ENCODE measurements at regions not wholly inside any gene's neighbourhood (a gene's known extent, or its start where the extent isn't known, plus 50 kb on each side); places are given as distances from the start of the nearest gene placed in this dataset.

- no peak overlapping the region for H3K27ac ChIP-seq
- no peak overlapping the region for H3K4me3 ChIP-seq
- TF ChIP-seq CTCF (IDR thresholded peaks at IDR 0.05) = no peak
- TF ChIP-seq POLR2A (IDR thresholded peaks at IDR 0.05) = no peak
- TF ChIP-seq EP300 (IDR thresholded peaks at IDR 0.05) = no peak
- TF ChIP-seq POLR2AphosphoS5 (IDR thresholded peaks at IDR 0.05) = no peak
- no peaks in the 10 kb centered on the region for H3K36me3 ChIP-seq
- WGBS, 2 donors = 48 to 67% methylated on average over 3 of the region's 3 CpGs
- ATAC-seq (ENCODE audit: low FRiP score in 2 of 2) = no peak
- H3K27me3 ChIP-seq = no peaks in the 10 kb centered on the region
- no peaks in the 10 kb centered on the region for H3K4me1 ChIP-seq
- DNase-seq = no peak
- H3K9me3 ChIP-seq = no peaks in the 10 kb centered on the region
These were observed 160.3 kb downstream of the VAPA start for GRCh38 chr18:10074110-10074509.

GRCh38 chr18:10074728-10075127 is 160.9 kb downstream of the VAPA start:
- H3K27me3 ChIP-seq = no peaks in the 10 kb centered on the region
- no peaks in the 10 kb centered on the region for H3K9me3 ChIP-seq
- no peak for DNase-seq
- WGBS, 2 donors = 83 to 89% methylated on average over 9 of the region's 9 CpGs
- H3K4me3 ChIP-seq = no peak overlapping the region
- no peak for TF ChIP-seq POLR2AphosphoS5 (IDR thresholded peaks at IDR 0.05)
- TF ChIP-seq EP300 (IDR thresholded peaks at IDR 0.05) = no peak
- TF ChIP-seq POLR2A (IDR thresholded peaks at IDR 0.05) = no peak
- TF ChIP-seq CTCF (IDR thresholded peaks at IDR 0.05) = no peak
- no peaks in the 10 kb centered on the region for H3K4me1 ChIP-seq
- no peak overlapping the region for H3K27ac ChIP-seq
- no peaks in the 10 kb centered on the region for H3K36me3 ChIP-seq
- no peak for ATAC-seq (ENCODE audit: low FRiP score in 2 of 2)

GRCh38 chr18:10076502-10077030 is 162.8 kb downstream of the VAPA start:
- ATAC-seq (ENCODE audit: low FRiP score in 2 of 2) (no peak), DNase-seq (no peak)
- H3K9me3 ChIP-seq = no peaks in the 10 kb centered on the region
- no peak overlapping the region for H3K4me3 ChIP-seq
- TF ChIP-seq POLR2AphosphoS5 (IDR thresholded peaks at IDR 0.05) (no peak), EP300 (IDR thresholded peaks at IDR 0.05) (no peak), CTCF (IDR thresholded peaks at IDR 0.05) (no peak), POLR2A (IDR thresholded peaks at IDR 0.05) (no peak)
- no peaks in the 10 kb centered on the region for H3K36me3 ChIP-seq
- WGBS, 2 donors = 87 to 92% methylated on average over 5 of the region's 5 CpGs
- no peaks in the 10 kb centered on the region for H3K4me1 ChIP-seq
- no peaks in the 10 kb centered on the region for H3K27me3 ChIP-seq
- no peak overlapping the region for H3K27ac ChIP-seq

GRCh38 chr18:10077986-10078385 is 164.2 kb downstream of the VAPA start:
- TF ChIP-seq CTCF (IDR thresholded peaks at IDR 0.05) (no peak), POLR2AphosphoS5 (IDR thresholded peaks at IDR 0.05) (no peak)
- WGBS, 2 donors = 74 to 78% methylated on average over 4 of the region's 4 CpGs

GRCh38 chr18:10080372-10080771 is 166.6 kb downstream of the VAPA start:
- WGBS, 2 donors = 91 to 95% methylated on average over 4 to 11 of the region's 11 CpGs
- Histone ChIP-seq H3K27me3 (no peaks in the 10 kb centered on the region), H3K9me3 (peaks cover 10 to 18% (median 15%) of the 10 kb centered on the region in 4 donors), H3K27ac (no peak overlapping the region), H3K36me3 (no peaks in the 10 kb centered on the region), H3K4me3 (no peak overlapping the region), H3K4me1 (no peaks in the 10 kb centered on the region)
- no peak for TF ChIP-seq POLR2AphosphoS5 (IDR thresholded peaks at IDR 0.05)
- TF ChIP-seq POLR2A (IDR thresholded peaks at IDR 0.05) = no peak
- TF ChIP-seq EP300 (IDR thresholded peaks at IDR 0.05) = no peak
- TF ChIP-seq CTCF (IDR thresholded peaks at IDR 0.05) = no peak
- ATAC-seq (ENCODE audit: low FRiP score in 2 of 2) (no peak), DNase-seq (no peak)

More at GRCh38 chr18:10077986-10078385, 164.2 kb downstream of the VAPA start:
- ATAC-seq (ENCODE audit: low FRiP score in 2 of 2) (no peak), DNase-seq (no peak)
- H3K9me3 ChIP-seq = peaks cover under 1 to 11% (median 7%) of the 10 kb centered on the region in 4 donors
- no peaks in the 10 kb centered on the region for H3K27me3 ChIP-seq
- no peak overlapping the region for H3K4me3 ChIP-seq
- no peaks in the 10 kb centered on the region for H3K36me3 ChIP-seq
- H3K27ac ChIP-seq = no peak overlapping the region
- H3K4me1 ChIP-seq = no peaks in the 10 kb centered on the region
